ENCODE measurements at regions not wholly inside any gene's neighbourhood (a gene's known extent, or its start where the extent isn't known, plus 50 kb on each side); places are given as distances from the start of the nearest gene placed in this dataset.

DNA sequence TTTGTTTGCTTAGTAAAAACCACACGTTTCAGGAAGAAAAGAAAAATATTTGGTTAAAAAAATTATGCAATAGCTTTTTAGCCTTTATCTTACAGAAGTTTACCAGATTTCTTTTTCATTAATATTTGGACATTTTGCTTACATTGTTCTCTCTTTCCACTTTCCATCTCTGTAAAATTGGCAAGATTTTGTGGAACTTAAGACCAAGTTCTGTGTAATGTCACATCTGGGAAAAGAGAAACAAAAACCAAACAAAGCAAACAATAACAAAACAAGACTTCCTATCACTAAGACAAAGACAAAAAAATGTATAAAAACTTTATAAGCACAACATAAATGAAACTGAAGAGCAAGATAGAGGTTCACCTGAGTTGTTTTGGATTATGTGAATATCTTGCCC is 1392.1 kb upstream of the CELF4 start:
- H3K4me3 ChIP-seq, result no peak overlapping the region
- TF ChIP-seq, protein P1, sequence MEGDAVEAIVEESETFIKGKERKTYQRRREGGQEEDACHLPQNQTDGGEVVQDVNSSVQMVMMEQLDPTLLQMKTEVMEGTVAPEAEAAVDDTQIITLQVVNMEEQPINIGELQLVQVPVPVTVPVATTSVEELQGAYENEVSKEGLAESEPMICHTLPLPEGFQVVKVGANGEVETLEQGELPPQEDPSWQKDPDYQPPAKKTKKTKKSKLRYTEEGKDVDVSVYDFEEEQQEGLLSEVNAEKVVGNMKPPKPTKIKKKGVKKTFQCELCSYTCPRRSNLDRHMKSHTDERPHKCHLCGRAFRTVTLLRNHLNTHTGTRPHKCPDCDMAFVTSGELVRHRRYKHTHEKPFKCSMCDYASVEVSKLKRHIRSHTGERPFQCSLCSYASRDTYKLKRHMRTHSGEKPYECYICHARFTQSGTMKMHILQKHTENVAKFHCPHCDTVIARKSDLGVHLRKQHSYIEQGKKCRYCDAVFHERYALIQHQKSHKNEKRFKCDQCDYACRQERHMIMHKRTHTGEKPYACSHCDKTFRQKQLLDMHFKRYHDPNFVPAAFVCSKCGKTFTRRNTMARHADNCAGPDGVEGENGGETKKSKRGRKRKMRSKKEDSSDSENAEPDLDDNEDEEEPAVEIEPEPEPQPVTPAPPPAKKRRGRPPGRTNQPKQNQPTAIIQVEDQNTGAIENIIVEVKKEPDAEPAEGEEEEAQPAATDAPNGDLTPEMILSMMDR (IDR thresholded peaks at IDR 0.05), result no peak
- TF ChIP-seq POLR2A (IDR thresholded peaks at IDR 0.05), result no peak
- no peaks in the 10 kb centered on the region for H3K4me1 ChIP-seq
- no peaks in the 10 kb centered on the region for H3K9me3 ChIP-seq
- DNase-seq, result no peak
- no peaks in the 10 kb centered on the region for H3K27me3 ChIP-seq
- H3K27ac ChIP-seq, result no peak overlapping the region
- intact Hi-C loops (cut with DNase I; ENCODE audit: low total_unique reads), result no loop called here
- H3K36me3 ChIP-seq (ENCODE audit: low read depth, missing control alignments), result no peaks in the 10 kb centered on the region
- WGBS, 2 donors, result 39 to 43% methylated on average over 1 of the region's 1 CpG

DNA sequence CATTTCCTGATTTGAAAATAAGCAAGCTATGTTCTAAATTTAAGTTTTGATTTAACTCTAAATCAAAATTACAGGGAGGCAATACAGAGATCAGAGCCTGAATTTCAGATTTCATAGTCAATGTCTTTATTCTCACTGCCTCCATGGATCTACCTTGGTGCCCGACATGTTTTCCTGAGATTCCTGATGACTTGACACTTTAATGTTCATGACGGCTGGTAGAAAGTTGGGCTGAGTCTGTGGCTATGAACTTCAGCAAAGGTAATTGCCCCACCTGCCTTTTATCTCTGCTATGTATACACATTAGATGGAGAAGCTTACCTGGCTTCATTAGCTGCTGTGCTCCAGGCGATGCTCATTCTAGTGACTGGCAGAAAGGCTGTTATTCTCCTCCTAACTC is 1390.5 kb upstream of the CELF4 start:
- Histone ChIP-seq H3K4me1 (no peaks in the 10 kb centered on the region), H3K4me3 (no peak overlapping the region), H3K9me3 (no peaks in the 10 kb centered on the region), H3K36me3 (ENCODE audit: low read depth, missing control alignments) (no peaks in the 10 kb centered on the region), H3K27ac (no peak overlapping the region), H3K27me3 (no peaks in the 10 kb centered on the region)
- intact Hi-C loops (cut with DNase I; ENCODE audit: low total_unique reads), result no loop called here
- WGBS, 2 donors, result 90 to 96% methylated on average over 3 of the region's 3 CpGs
- TF ChIP-seq POLR2A (IDR thresholded peaks at IDR 0.05), result no peak
- TF ChIP-seq, protein P1 (IDR thresholded peaks at IDR 0.05), result no peak
- DNase-seq, result no peak

DNA sequence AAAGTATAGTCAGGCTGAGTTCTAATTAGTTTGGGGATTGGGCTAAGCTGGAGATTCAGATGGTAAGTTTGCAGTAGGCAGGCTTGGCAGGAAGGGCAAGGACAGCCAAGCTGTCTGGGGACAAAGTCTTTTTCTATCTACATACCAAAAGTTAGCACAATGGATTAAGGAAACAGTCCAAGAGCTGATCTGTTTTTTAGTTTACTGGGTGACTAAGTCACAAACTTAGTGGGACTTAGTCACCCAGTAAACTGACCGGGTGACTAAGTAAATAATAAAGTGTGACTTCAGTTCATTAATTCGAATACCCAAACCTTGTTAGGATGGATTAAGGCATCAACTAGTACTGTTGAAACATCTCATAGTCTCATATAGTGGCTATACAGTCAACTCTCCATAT is 1386.0 kb upstream of the CELF4 start:
- intact Hi-C loops (cut with DNase I; ENCODE audit: low total_unique reads), result no loop called here
- H3K27ac ChIP-seq, result no peak overlapping the region
- H3K36me3 ChIP-seq (ENCODE audit: low read depth, missing control alignments), result no peaks in the 10 kb centered on the region
- H3K27me3 ChIP-seq, result no peaks in the 10 kb centered on the region
- TF ChIP-seq, protein P1 (IDR thresholded peaks at IDR 0.05), result no peak
- no peak for TF ChIP-seq POLR2A (IDR thresholded peaks at IDR 0.05)
- no peak overlapping the region for H3K4me3 ChIP-seq
- H3K9me3 ChIP-seq, result no peaks in the 10 kb centered on the region
- WGBS, 2 donors, result 88 to 93% methylated on average over 2 of the region's 2 CpGs
- DNase-seq, result no peak
- H3K4me1 ChIP-seq, result no peaks in the 10 kb centered on the region

DNA sequence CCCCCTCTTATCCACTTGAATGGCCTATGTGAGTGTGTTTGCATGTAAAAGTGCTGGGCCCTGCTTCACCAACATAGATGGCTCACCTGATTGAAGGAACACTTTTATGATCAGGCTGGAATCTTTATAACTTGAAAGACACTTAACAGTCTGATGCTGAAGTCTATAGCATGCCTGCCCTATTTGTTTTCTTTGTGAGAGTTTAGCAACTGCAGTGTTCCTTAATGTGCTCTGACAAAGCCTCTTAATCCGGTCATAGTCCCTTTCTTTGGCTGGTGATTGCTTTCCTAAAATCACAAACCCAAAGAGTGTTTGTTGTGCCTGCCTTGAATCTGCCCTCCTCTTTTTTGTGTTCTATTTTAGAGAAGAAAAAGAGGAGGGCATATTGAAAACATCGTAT is 1382.8 kb upstream of the CELF4 start:
- Histone ChIP-seq H3K27me3 (no peaks in the 10 kb centered on the region), H3K4me3 (no peak overlapping the region), H3K9me3 (no peaks in the 10 kb centered on the region), H3K27ac (no peak overlapping the region), H3K4me1 (no peaks in the 10 kb centered on the region), H3K36me3 (ENCODE audit: low read depth, missing control alignments) (no peaks in the 10 kb centered on the region)
- DNase-seq, result no peak
- intact Hi-C loops (cut with DNase I; ENCODE audit: low total_unique reads), result no loop called here
- 75 to 85% methylated on average over 2 of the region's 2 CpGs for WGBS, 2 donors
- no peak for TF ChIP-seq POLR2A (IDR thresholded peaks at IDR 0.05)
- TF ChIP-seq, protein P1 (IDR thresholded peaks at IDR 0.05), result no peak

DNA sequence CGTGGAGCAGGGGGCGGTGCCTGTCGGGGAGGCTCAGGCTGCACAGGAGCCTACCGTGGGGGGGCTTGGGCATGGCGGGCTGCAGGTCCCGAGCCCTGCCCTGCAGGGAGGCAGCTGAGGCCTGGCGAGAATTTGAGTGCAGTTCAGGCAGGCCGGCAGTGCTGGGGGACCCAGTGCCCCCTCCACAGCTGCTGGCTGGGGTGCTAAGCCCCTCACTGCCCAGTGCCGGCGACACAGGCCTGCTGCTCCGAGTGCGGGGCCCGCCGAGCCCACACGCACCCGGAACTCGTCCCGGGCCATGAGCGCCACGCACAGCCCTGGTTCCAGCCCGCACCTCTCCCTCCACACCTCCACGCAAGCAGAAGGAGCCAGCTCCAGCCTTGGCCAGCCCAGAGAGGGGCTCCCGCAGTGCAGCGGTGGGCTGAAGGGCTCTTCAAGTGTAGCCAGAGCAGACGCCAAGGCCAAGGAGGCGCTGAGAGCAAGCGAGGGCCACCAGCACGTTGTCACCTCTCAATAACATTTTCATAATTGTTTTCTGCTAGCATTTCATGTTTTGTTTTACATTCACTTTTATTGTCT is 1378.9 kb upstream of the CELF4 start:
- no peak for DNase-seq
- TF ChIP-seq, protein P1 (IDR thresholded peaks at IDR 0.05), result no peak
- TF ChIP-seq POLR2A (IDR thresholded peaks at IDR 0.05), result no peak
- no peak overlapping the region for H3K4me3 ChIP-seq
- H3K9me3 ChIP-seq, result no peaks in the 10 kb centered on the region
- no peaks in the 10 kb centered on the region for H3K36me3 ChIP-seq (ENCODE audit: low read depth, missing control alignments)
- 83 to 91% methylated on average over 19 to 28 of the region's 28 CpGs for WGBS, 2 donors
- no peak overlapping the region for H3K27ac ChIP-seq
- intact Hi-C loops (cut with DNase I; ENCODE audit: low total_unique reads), result no loop called here
- H3K27me3 ChIP-seq, result no peaks in the 10 kb centered on the region
- H3K4me1 ChIP-seq, result no peaks in the 10 kb centered on the region

Measured in testis (tissue), 2 donors.